PC-3 (cell line): ENCODE measurements at regions not wholly inside any gene's neighbourhood (a gene's known extent, or its start where the extent isn't known, plus 50 kb on each side); places are given as distances from the start of the nearest gene placed in this dataset.

Experiments used
- EZH2 ChIP-seq: fragments of 300-600 bp; sonication (generic); IDR thresholded peaks from one replicate; pipeline ENCODE4 v1.6.1; 2017; ENCODE audit warnings: antibody characterized with exemption, mild to moderate bottlenecking, low read length; ENCODE audit not compliant: unreplicated experiment
- EZH2phosphoT487 ChIP-seq: fragments of 300-600 bp; sonication (generic); IDR thresholded peaks from 2 replicates; pipeline ENCODE4 v1.6.1; 2018; ENCODE audit warnings: mild to moderate bottlenecking, antibody characterized with exemption, low read length, borderline replicate concordance
- TF ChIP-seq, protein P1 (sequence below): fragments of 300-600 bp; sonication (generic); conservative IDR thresholded peaks from 2 replicates; pipeline ENCODE4 v1.5.1; 2017; ENCODE audit warnings: antibody characterized with exemption, low read depth, mild to moderate bottlenecking, low read length

- TF ChIP-seq, protein P1, sequence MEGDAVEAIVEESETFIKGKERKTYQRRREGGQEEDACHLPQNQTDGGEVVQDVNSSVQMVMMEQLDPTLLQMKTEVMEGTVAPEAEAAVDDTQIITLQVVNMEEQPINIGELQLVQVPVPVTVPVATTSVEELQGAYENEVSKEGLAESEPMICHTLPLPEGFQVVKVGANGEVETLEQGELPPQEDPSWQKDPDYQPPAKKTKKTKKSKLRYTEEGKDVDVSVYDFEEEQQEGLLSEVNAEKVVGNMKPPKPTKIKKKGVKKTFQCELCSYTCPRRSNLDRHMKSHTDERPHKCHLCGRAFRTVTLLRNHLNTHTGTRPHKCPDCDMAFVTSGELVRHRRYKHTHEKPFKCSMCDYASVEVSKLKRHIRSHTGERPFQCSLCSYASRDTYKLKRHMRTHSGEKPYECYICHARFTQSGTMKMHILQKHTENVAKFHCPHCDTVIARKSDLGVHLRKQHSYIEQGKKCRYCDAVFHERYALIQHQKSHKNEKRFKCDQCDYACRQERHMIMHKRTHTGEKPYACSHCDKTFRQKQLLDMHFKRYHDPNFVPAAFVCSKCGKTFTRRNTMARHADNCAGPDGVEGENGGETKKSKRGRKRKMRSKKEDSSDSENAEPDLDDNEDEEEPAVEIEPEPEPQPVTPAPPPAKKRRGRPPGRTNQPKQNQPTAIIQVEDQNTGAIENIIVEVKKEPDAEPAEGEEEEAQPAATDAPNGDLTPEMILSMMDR, result no peak
- TF ChIP-seq EZH2 (no peak), EZH2phosphoT487 (no peak)
Observed at GRCh38 chr1:103247517-103247916, 139.2 kb upstream of the COL11A1 start.
